ENCODE measurements at regions not wholly inside any gene's neighbourhood (a gene's known extent, or its start where the extent isn't known, plus 50 kb on each side); places are given as distances from the start of the nearest gene placed in this dataset.

- DNase-seq: no peak
Measured at GRCh38 chrX:8310409-8310808, 139.3 kb upstream of the VCX2 start.

GRCh38 chrX:8313844-8314243, 142.8 kb upstream of the VCX2 start:
- intact Hi-C loops (cut with DNase I; ENCODE audit: low total_unique reads) (no loop called here), in situ Hi-C loops (cut with MboI; ENCODE audit: low pct_ligation_motif_present in 1 of 4, low pct_unique_long_range_greater_than_20kb in 1 of 4, low sequenced_read_pairs in 3 of 4) (no loop called here)
- TF ChIP-seq CTCF (IDR thresholded peaks at IDR 0.05) (no peak), POLR2AphosphoS5 (IDR thresholded peaks at IDR 0.05) (no peak), POLR2A (IDR thresholded peaks at IDR 0.05) (no peak), EP300 (IDR thresholded peaks at IDR 0.05; ENCODE audit: low read depth) (no peak)
- no peaks in the 10 kb centered on the region for H3K36me3 ChIP-seq
- DNase-seq: no peak
- no peak overlapping the region for H3K4me3 ChIP-seq
- H3K4me1 ChIP-seq: no peaks in the 10 kb centered on the region
- no peaks in the 10 kb centered on the region for H3K9me3 ChIP-seq
- 77 to 86% methylated on average over 5 of the region's 5 CpGs for WGBS, 2 donors (ENCODE audit: low coverage in 1 of 2)
- no peaks in the 10 kb centered on the region for H3K27me3 ChIP-seq
- no peak overlapping the region for H3K27ac ChIP-seq

More at GRCh38 chrX:8310409-8310808, 139.3 kb upstream of the VCX2 start:
- Histone ChIP-seq H3K4me3 (no peak overlapping the region), H3K36me3 (no peaks in the 10 kb centered on the region), H3K27ac (no peak overlapping the region), H3K9me3 (no peaks in the 10 kb centered on the region), H3K4me1 (no peaks in the 10 kb centered on the region), H3K27me3 (no peaks in the 10 kb centered on the region)
- in situ Hi-C loops (cut with MboI; ENCODE audit: low pct_ligation_motif_present in 1 of 4, low pct_unique_long_range_greater_than_20kb in 1 of 4, low sequenced_read_pairs in 3 of 4): no loop called here
- intact Hi-C loops (cut with DNase I; ENCODE audit: low total_unique reads): no loop called here
- TF ChIP-seq EP300 (IDR thresholded peaks at IDR 0.05; ENCODE audit: low read depth) (no peak), CTCF (IDR thresholded peaks at IDR 0.05) (no peak), POLR2AphosphoS5 (IDR thresholded peaks at IDR 0.05) (no peak), POLR2A (IDR thresholded peaks at IDR 0.05) (no peak)
- WGBS, 2 donors (ENCODE audit: low coverage in 1 of 2): 67 to 78% methylated on average over 1 to 5 of the region's 5 CpGs

GRCh38 chrX:8314881-8315280, 143.8 kb upstream of the VCX2 start:
- no peaks in the 10 kb centered on the region for H3K9me3 ChIP-seq
- no peaks in the 10 kb centered on the region for H3K4me1 ChIP-seq
- 64 to 73% methylated on average over 2 to 4 of the region's 4 CpGs for WGBS, 2 donors (ENCODE audit: low coverage in 1 of 2)
- H3K36me3 ChIP-seq: no peaks in the 10 kb centered on the region
- intact Hi-C loops (cut with DNase I; ENCODE audit: low total_unique reads) (no loop called here), in situ Hi-C loops (cut with MboI; ENCODE audit: low pct_ligation_motif_present in 1 of 4, low pct_unique_long_range_greater_than_20kb in 1 of 4, low sequenced_read_pairs in 3 of 4) (no loop called here)
- H3K27ac ChIP-seq: no peak overlapping the region
- DNase-seq: no peak
- H3K4me3 ChIP-seq: no peak overlapping the region
- H3K27me3 ChIP-seq: no peaks in the 10 kb centered on the region
- TF ChIP-seq POLR2AphosphoS5 (IDR thresholded peaks at IDR 0.05) (no peak), CTCF (IDR thresholded peaks at IDR 0.05) (no peak), POLR2A (IDR thresholded peaks at IDR 0.05) (no peak), EP300 (IDR thresholded peaks at IDR 0.05; ENCODE audit: low read depth) (no peak)

GRCh38 chrX:8319359-8319758, 145.3 kb upstream of the VCX3B start:
- intact Hi-C loops (cut with DNase I; ENCODE audit: low total_unique reads) (no loop called here), in situ Hi-C loops (cut with MboI; ENCODE audit: low pct_ligation_motif_present in 1 of 4, low pct_unique_long_range_greater_than_20kb in 1 of 4, low sequenced_read_pairs in 3 of 4) (no loop called here)
- no peaks in the 10 kb centered on the region for H3K36me3 ChIP-seq
- H3K9me3 ChIP-seq: no peaks in the 10 kb centered on the region
- TF ChIP-seq CTCF (IDR thresholded peaks at IDR 0.05) (no peak), POLR2AphosphoS5 (IDR thresholded peaks at IDR 0.05) (no peak), POLR2A (IDR thresholded peaks at IDR 0.05) (no peak), EP300 (IDR thresholded peaks at IDR 0.05; ENCODE audit: low read depth) (no peak)
- H3K4me3 ChIP-seq: no peak overlapping the region
- no peaks in the 10 kb centered on the region for H3K27me3 ChIP-seq
- no peak overlapping the region for H3K27ac ChIP-seq
- WGBS, 2 donors (ENCODE audit: low coverage in 1 of 2): 60 to 71% methylated on average over 2 to 7 of the region's 7 CpGs
- no peaks in the 10 kb centered on the region for H3K4me1 ChIP-seq
- no peak for DNase-seq

Data from transverse colon (tissue), 4 donors.